ENCODE measurements at regions not wholly inside any gene's neighbourhood (a gene's known extent, or its start where the extent isn't known, plus 50 kb on each side); places are given as distances from the start of the nearest gene placed in this dataset.

DNA sequence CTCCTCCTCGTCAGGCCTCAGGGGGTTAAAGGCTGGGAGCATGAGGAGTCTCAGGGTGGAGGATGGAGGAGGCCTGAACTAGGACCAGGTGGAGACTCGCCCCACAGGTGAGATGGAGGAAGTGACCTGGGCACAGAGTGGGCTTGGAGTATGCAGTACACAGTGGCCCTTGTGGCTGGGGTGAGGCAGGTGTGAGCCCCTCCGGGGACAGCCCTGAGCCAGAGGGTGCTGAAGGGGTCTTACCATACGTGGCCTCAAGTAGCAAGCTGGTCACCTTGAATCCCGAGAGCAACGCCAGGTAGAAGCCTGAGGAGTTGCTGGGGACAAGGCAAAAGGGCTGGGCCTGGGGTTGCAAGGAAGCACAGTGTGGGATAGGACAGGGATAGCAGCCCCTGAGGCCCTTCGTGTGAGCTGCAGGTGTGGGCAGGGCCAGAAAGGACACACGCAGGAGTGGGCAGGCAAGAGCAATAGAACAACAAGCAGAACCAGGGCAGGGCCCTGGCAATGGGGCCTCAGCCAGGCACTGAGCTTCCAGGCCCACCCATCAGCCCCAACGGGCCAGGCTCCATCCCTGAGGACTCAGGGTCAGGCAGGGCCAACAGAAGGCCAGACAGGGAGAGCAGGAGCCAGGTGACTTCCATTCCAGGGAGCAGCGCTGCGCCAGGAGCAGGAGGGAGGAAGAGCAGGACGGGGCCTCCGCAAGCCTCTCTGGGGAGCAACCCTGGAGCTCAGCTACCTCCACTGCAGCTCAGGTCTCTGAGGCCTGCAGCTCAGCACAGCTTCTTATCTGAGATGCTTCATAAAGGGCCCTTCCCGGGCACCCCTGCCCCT is 64.2 kb upstream of the TNRC6C start:
- Histone ChIP-seq H3K4me3 (ENCODE audit: low read length) (no peak overlapping the region), H3K79me2 (ENCODE audit: control insufficient read depth, low read length) (no peaks in the 10 kb centered on the region), H3K4me1 (ENCODE audit: control insufficient read depth, low read length) (peaks cover 28% of the 10 kb centered on the region), H3K36me3 (ENCODE audit: control insufficient read depth, low read length) (no peaks in the 10 kb centered on the region), H3K4me2 (ENCODE audit: low read length) (no peak overlapping the region), H3K27ac (ENCODE audit: low read depth, low read length) (no peak overlapping the region), H3K9me3 (ENCODE audit: control insufficient read depth, insufficient read depth, low read length) (no peaks in the 10 kb centered on the region), H4K20me1 (ENCODE audit: control insufficient read depth, insufficient read depth, low read depth, low read length) (no peaks in the 10 kb centered on the region), H3K27me3 (ENCODE audit: control insufficient read depth, low read length) (peaks cover 39% of the 10 kb centered on the region), H3K9me2 (replicated peaks; ENCODE audit: control insufficient read depth, low read length) (no peaks in the 10 kb centered on the region), H3F3A (ENCODE audit: control insufficient read depth, insufficient read depth) (no peaks in the 10 kb centered on the region)
- TF ChIP-seq, protein P1, sequence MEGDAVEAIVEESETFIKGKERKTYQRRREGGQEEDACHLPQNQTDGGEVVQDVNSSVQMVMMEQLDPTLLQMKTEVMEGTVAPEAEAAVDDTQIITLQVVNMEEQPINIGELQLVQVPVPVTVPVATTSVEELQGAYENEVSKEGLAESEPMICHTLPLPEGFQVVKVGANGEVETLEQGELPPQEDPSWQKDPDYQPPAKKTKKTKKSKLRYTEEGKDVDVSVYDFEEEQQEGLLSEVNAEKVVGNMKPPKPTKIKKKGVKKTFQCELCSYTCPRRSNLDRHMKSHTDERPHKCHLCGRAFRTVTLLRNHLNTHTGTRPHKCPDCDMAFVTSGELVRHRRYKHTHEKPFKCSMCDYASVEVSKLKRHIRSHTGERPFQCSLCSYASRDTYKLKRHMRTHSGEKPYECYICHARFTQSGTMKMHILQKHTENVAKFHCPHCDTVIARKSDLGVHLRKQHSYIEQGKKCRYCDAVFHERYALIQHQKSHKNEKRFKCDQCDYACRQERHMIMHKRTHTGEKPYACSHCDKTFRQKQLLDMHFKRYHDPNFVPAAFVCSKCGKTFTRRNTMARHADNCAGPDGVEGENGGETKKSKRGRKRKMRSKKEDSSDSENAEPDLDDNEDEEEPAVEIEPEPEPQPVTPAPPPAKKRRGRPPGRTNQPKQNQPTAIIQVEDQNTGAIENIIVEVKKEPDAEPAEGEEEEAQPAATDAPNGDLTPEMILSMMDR (IDR thresholded peaks at IDR 0.05; ENCODE audit: low read depth, low read length, poor library complexity, severe bottlenecking) = no peak
- no peak for TF ChIP-seq EZH2phosphoT487 (IDR thresholded peaks at IDR 0.05; ENCODE audit: borderline replicate concordance, low read length)

- Histone ChIP-seq H3K36me3 (ENCODE audit: control insufficient read depth, low read length) (no peaks in the 10 kb centered on the region), H3K27me3 (ENCODE audit: control insufficient read depth, low read length) (peaks cover 47% of the 10 kb centered on the region), H3K9me3 (ENCODE audit: control insufficient read depth, insufficient read depth, low read length) (no peaks in the 10 kb centered on the region), H3K4me1 (ENCODE audit: control insufficient read depth, low read length) (peaks cover 23% of the 10 kb centered on the region), H3F3A (ENCODE audit: control insufficient read depth, insufficient read depth) (no peaks in the 10 kb centered on the region), H3K4me2 (ENCODE audit: low read length) (no peak overlapping the region), H3K9me2 (replicated peaks; ENCODE audit: control insufficient read depth, low read length) (no peaks in the 10 kb centered on the region), H3K4me3 (ENCODE audit: low read length) (no peak overlapping the region), H3K27ac (ENCODE audit: low read depth, low read length) (no peak overlapping the region), H4K20me1 (ENCODE audit: control insufficient read depth, insufficient read depth, low read depth, low read length) (no peaks in the 10 kb centered on the region), H3K79me2 (ENCODE audit: control insufficient read depth, low read length) (no peaks in the 10 kb centered on the region)
- TF ChIP-seq, protein P1 (IDR thresholded peaks at IDR 0.05; ENCODE audit: low read depth, low read length, poor library complexity, severe bottlenecking) = no peak
Measured at GRCh38 chr17:77897741-77898301, 60.7 kb upstream of the TNRC6C start.

GRCh38 chr17:77898521-77899434 is 59.7 kb upstream of the TNRC6C start:
- peaks cover 48% of the 10 kb centered on the region for H3K27me3 ChIP-seq (ENCODE audit: control insufficient read depth, low read length)
- H3K4me1 ChIP-seq (ENCODE audit: control insufficient read depth, low read length) = peaks cover 13% of the 10 kb centered on the region
- H3K9me2 ChIP-seq (replicated peaks; ENCODE audit: control insufficient read depth, low read length) = no peaks in the 10 kb centered on the region
- no peaks in the 10 kb centered on the region for H3K79me2 ChIP-seq (ENCODE audit: control insufficient read depth, low read length)
- H3K27ac ChIP-seq (ENCODE audit: low read depth, low read length) = no peak overlapping the region
- H3F3A ChIP-seq (ENCODE audit: control insufficient read depth, insufficient read depth) = no peaks in the 10 kb centered on the region
- no peak overlapping the region for H3K4me3 ChIP-seq (ENCODE audit: low read length)
- no peaks in the 10 kb centered on the region for H3K36me3 ChIP-seq (ENCODE audit: control insufficient read depth, low read length)
- no peaks in the 10 kb centered on the region for H3K9me3 ChIP-seq (ENCODE audit: control insufficient read depth, insufficient read depth, low read length)
- TF ChIP-seq EZH2phosphoT487 (IDR thresholded peaks at IDR 0.05; ENCODE audit: borderline replicate concordance, low read length) = no peak
- TF ChIP-seq, protein P1 (IDR thresholded peaks at IDR 0.05; ENCODE audit: low read depth, low read length, poor library complexity, severe bottlenecking) = no peak
- H4K20me1 ChIP-seq (ENCODE audit: control insufficient read depth, insufficient read depth, low read depth, low read length) = no peaks in the 10 kb centered on the region
- H3K4me2 ChIP-seq (ENCODE audit: low read length) = no peak overlapping the region
